ENCODE measurements at regions not wholly inside any gene's neighbourhood (a gene's known extent, or its start where the extent isn't known, plus 50 kb on each side); places are given as distances from the start of the nearest gene placed in this dataset.
A peak's percentile ranks its signal among the peaks of the same experiment; 100 is the strongest.
"Not testable (repeated sequence)": the region's sequence is repeated elsewhere in the genome, so short reads cannot be mapped to it uniquely, and the experiment has no call there.

DNA sequence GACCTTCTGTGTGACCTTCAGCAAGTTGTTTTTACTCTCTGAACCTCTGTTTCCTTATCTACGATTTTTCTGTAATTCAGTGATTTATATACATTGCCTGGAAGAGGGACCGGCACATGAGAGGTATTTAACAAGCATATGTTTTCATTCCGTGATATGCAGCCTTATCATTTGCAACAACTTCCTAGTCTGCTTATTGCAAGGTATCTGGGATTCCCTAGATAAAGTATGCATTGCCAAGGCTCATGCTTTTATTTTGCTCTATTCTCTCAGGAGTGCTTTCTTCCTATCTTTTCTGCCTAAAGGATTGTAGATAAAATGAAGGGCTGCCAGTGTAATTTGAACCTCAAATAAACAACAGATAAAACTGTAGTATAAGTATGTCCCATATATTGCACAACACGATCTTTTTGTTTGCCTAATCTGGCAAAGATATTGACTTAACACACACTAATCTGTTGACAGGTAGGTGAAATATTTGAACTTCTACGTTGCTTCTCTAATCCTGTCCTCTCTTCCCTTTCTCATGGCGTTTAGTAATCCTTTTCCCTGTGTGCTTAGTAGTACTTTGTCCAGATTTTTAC, 377.2 kb upstream of the TNC start:
- no peak for DNase-seq

DNA sequence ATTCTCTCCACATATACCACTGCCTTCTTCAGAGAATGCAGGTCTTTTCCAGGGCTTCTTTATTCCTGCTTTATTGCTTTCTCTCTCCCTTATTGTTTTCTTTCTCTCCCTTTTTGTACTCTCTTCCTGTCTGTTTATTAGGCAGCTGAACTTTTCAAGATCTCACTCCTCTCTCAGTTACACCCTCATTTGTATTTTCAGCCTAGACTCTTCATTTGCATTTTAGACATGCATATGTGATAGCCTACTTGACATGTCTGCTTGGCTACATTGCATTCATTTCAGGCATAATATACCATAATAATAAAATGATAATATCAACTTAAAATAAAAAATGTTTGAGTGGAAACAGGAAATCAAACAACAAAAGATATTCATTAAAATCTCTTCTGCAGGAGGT, 377.9 kb upstream of the TNC start:
- no peak for DNase-seq

DNA sequence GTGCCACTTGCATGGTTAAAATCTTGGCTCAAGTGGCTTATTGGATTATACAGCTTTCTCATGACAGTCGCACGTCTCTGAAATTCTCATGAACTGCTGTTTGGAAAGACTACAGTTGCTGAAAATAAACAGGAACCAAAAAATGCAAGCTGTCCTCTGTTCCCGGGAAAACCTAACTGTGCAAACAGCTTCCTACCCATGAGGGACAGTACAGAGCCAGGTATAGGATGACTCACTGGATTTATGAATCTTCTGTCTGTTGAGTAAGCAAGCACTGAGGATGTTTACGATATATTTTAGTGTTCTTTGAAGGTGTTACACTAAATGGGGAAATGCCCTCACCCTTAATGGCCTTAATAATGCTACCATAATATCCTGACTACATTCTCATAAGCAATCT, 380.3 kb upstream of the TNC start:
- DNase-seq: no peak

DNA sequence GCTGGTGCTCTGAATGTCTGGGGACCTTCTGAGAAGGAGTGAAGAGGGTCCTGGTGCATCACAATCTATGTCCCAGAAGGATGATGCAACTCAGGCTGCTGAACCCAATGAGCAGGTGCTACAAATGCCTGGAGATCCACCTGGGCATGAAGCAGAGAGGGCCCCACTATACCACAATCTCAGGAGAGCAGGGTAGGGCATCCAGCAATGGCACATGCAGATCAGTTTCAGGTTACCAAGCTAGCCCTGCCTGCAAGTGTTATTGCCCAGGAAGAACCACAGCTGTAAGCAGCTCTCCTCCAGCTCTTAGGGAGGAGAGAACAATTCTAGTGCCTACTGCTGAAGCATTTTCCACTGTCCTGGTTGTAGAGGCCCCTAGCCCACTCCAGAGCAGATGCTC, 389.2 kb upstream of the TNC start:
- no peak for DNase-seq

DNA sequence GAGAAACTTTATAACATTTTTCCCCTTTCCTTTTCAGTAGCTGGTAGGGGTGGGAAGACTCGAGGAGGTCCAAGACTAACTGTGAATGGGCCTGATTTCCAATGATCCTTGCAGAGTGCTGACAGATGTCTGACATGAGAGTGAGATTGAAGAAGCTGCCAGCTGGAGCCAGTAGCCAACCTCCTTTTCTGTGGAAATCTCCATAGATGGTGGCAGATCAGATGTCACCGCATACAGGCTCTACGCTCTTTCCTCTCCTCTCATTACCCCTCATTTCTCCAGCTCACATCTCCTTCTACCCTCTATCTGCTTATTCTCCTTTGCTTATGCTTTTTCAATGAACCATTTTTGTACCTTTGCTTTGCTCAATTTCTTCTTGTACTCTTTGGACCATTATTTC, 395.2 kb upstream of the TNC start:
- DNase-seq: no peak

DNA sequence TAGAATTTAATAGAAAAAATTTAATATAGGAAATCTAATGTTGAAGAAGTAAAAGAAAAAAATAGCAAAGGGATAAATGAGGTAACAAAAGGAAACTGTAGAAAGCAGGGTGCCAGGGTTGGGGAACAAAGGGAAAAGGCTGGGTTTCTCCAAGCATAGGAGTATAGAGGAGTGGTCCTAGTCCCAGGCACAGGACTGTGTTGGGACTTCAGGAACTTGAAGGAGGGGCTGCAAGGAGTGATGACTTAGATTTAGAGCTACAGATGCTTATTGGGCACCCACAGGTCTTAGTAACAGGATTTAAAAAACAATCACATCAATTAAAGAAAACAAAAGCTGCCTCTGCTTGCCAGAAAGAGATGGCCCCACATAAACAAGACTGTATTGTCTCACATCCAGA, 396.5 kb upstream of the TNC start:
- no peak for DNase-seq

DNA sequence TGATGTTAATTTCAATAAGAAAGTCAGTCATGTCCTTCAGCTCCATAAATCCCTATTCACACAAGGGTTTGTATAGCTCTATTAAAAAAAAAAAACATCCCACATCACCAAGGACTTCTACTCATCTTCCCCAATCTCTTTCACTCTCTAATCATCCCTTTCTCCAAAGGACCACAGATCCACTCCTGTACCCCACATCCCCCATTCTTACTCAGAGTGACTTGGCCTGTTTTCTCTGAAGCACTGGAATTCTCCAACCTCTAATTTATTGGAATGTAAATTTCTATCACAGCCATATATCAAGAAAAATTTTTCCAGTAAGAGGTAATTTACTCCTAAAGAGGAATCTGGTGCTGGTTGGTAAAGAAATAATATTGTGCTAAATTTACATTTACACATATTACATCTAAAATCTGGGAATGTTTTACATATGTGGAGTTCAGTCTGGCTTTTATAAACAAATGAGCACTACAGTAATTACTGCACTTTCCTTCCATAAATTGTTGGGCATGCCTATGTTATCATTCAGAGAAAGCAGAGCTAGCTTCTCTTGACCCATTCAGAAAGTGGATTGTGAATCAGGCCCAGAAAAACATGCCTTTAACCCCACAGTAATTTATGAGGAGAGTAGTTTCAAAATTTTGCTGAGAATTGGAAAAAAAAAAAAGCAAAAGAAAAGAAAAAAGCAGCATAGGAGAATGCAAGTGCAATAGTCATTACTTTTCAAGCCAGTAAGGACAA, 399.5 kb upstream of the TNC start:
- DNase-seq: no peak

DNA sequence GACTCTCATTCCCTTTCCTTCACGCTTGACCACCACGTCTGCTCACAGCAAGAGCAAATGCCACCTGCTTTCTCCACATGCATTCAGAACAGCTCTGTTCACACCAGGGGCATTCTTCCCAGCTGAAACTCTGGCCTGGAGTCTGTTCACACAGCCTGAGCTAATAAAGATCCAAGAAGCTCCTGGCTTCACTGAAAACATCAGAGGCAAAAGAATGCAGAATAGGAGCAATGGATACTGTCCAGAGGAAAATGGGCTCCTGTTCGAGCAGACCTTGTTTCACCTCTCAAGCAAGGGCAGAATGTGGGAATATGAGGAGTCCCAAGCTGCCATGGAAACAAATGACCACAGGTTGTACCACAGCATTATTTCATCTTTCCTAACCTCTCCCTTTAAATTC, 402.7 kb upstream of the TNC start:
- DNase-seq: no peak

DNA sequence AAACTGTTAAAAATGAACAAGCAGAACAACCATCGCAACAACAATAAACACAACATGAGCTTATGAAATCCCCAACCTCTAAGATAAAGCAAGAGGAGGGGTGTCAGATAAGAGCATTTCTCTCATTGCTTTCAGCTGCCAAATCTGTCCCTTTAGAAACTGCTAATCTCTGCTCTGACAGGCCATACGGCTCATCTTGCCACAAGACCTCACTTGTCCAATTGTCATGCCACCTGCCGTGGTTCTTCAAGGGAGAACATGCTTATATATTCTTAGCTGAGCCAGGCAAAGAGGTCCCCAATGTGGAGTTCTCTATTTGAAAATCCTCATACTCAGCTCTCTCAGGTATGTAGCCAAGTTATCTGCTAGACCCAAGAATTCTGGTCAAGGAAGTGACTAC, 405.0 kb upstream of the TNC start:
- no peak for DNase-seq

DNA sequence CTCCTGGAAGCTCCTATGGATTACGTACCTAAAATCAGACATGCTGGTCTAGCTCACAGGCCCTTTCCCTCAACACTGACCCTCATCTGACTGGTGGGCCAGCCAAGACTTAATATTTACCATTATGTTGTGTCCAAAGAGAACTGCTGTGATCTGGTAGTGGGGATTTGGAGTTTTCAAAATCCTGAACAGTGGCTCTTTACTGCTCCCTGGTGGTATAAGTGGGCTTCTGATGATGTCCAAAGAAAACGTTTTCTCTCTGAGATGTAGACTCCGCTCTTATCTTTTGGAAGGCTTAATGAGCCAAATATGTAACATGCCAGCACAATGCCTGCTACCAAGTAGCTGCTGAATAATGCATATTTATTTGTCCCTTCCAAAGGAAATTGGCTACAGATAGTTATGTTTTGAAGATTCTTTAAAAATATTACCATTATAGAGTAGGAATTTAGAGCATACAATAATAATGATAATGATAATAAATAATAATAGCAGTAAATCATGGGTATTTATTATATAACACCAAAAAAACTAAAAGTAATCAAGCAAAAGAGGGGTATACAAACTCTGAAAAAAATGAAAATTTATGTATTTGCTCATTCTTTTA, 406.6 kb upstream of the TNC start:
- peak; percentile 24 to 54 for DNase-seq

DNA sequence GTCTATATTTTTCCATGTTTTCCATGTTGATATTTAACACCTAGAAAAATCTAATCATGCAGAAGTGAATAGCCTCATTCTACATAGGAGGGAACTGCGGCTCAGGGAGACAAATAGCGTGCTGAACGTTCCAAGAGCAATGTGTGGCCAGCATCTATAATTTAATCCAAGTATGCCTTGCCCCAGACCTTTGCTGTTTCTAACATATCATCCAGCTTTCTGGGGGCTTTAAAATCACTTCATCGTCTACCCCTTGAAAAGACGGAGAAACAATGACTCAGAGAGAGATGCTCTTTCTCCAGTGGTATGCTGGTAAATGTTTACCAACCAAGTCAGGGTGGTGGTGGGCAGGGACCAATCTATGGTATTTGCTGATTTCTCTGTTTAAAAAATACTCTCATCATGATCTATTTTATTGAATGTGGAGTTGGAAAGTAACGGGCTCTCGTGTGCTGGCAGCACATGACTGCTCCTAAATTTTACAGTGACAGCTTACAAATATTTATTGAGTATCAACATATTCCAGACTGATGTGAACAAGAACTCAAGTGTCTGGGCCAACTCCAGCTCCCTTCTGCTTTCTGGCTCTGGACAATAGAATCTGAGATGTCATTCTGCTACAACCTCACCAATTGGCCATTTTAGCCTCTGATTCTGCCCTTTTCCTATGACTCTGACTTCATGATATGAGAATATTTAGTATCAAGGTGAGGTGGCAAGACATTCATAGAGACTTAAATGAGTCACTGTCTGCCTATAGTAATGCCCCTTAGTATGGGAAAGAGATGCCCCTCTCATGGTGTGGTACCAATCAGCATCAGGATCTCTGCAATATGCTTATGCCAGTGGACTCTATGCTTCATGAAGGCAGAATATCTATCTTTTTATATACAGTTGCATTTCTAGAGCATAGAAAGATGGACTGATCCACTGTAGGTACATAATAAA, 407.4 kb upstream of the TNC start:
- no peak for DNase-seq

DNA sequence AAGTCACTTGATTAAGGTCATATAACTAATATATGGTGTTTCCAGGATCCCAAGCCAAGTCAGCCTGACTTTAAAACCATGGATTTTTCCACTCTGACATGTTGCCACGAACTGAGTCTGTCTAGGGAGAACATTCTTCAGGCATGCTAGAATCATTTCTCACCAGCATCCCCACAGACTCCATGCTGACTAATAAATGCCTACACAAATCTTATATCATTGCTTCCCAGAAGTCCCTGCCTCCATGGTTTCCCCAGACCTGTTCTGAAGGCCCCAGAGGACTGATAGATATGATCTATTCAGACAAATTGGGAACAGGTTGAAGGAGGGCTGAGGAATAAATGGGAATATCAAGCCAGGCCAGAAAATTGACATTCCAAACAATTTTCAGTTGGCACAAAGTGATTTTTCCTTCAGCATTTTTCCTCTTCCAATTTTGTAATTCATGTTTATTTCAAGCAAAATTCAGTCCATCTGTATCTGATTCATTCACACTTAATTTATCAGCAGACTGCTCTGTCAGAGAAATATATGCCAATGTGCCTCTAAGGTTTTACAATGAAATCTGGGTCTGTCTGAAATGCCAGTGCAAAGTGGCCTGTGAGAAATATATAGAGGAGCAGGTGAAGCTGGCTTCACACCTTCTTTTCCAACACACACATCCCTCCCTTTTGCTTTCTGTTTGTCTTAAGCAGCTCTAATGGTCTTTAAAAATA, 413.6 kb upstream of the TNC start:
- DNase-seq: no peak

DNA sequence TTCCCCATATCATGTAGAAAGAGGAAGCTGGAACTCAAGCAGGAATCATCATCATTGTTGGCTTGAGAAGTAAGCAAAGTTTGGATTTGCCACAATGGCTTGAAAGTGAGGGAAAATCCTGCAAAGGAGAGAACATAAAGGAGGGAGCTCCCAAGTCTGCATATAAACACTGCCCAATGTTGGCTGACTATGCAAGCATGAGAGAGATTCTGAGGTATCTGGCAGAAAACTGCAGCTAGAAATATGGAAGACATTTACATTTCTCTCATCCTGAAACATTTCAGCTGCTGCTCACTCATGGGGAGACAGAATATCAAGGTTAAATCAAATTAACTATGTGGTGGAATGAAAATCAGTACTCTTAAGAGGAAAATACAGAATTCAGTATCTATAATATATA, 415.6 kb upstream of the TNC start:
- no peak for DNase-seq

DNA sequence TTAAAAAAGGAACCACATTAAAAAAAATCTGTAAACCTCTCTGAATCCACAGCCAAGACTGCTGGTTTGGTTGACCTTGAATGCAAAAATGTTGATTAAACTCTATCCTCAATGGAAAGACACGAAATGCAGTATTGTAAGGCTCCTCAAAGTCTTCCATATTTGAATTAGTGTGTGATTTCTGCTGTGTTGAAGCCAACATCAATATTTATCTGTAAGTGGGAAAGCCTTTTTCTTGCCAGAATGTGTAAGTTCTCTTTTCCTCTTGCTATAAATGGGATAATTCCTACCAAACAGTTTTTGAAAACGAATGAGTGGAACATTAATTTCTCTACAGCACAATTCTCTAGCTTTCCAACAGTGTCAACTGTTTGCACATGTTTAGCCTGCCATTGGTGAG, 422.1 kb upstream of the TNC start:
- no peak for DNase-seq

DNA sequence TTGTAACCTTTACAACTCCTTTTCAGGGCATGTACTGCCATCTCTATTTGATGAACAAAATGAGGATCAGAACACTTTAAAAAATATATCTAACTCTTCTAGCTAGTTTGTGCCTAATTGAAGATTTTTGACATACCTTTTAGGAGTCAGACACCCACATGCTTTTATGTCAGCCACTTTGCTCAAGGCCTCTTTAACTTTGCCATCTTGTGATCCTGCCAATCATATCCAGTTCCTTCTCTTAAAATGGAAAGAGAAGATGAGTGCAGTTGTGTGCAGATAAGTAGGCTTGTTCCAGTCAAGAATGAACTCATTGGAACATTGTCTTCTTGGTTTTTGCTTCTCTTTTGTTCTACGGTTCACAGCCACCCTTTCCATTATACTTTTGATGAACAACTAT, 425.6 kb upstream of the TNC start:
- DNase-seq: no peak

DNA sequence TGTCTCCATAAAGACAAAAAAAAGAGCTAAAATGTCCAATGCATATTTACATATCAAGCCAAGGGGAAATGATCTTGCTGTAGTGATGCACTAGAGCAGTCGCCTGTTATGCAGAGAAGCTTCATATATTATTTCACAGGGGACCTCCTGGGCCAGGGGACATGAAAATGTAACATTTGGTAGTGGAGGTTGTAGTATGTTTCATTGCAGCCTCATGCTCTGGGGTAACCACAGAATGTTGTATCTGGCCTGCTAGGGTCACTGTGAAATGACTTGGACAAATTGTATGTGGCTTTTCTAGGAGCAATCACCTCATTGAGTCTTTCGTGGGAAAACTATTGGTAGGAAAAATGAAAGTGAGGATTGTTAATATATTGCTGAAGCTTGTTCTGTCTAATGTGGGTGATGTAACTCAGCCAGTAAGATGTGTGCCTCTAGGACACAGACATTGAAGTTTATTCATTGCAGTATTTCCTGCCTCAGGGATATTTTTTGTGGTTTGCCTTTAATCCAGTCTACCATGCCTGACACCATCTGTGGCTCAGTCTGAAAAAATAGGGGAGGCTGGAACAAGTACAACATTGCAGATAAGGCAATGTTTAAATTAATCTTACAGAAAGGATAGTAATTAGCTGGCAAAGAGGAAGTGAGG, 430.8 kb upstream of the TNC start:
- DNase-seq: no peak

DNA sequence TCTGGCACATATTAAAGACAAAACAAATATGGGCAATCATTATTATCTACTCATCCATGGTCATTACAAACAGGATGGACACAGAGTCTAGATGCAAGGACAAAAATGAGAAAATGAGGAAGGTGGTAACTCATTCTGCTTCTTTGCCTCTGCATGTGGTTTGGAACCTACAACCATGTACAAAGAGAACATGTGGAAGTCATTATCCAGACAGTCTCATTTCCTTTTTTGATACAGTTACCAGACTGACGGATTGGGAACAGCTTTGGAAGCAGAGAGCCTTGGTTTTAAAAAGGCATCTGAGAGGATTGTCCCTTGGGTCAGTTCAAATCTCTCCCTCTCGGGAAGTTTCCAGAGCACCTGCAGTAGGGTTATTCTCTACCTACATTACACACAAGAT, 433.4 kb upstream of the TNC start:
- DNase-seq: no peak

DNA sequence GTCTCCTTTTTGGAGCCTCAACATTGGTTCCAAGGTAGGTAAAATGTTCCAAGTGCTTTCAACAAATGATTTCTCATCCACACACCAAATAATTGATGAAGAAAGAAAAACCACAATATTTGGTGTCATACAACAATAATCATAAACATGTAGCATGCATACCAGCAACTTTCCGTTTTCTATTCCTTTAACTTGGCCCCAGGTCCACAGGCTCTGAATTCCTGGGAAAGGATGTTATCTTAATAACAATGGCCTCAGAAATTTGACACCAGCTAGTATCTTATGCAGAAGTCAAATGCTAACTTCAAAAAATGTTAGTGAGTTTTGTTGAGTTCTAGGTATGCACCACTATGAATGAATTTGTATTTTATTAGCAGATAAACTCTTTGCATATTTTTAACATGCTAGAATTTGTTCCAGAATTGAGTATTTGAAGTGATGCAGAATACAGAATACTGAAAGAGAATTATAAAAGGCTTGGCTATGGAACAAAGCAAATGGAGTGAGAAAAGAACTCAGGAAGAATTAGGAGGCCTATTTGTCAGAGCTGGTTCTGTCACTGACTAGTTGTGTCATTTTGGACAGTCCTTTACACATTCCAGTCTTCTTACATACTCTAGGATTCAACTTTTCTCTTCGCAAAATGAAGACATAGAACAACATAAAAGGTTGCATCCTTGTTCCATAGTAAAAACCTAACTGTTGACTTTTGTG, 435.3 kb upstream of the TNC start:
- DNase-seq: no peak

DNA sequence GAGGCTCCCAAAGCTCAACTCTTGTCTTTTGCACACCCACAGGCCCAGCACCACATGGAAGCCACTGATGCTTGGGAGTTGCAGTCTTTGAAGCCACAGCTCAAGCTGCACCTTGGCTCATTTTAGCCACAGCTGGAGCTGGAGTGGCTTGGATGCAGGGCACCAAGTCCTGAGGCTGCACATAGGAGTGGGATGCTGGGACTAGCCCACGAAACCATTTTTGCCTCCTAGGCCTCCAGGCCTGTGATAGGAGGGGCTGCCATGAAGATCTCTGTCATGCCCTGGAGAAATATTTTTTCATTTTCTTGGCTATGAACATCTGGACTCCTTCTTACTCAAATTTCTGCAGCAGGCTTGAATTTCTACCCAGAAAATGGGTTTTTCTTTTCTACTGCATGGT, 438.5 kb upstream of the TNC start:
- no peak for DNase-seq

DNA sequence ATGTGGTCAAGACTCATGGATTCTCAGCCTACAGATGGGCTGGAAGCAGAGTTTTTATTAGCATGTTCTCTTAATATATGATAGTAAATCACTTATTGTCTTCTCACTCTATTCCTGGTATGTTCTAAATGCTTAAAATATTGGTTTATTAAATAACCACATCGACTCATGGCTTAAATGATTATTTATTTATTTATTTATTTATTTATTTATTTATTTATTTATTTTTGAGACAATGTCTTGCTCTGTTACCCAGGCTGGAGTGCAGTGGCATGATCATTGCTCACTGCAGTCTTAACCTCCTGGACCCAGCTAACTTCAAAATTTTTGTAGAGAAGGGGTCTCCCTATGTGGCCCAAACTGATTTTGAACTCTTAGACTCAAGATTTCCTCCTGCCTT, 457.2 kb upstream of the TNC start:
- no peak for DNase-seq

DNA sequence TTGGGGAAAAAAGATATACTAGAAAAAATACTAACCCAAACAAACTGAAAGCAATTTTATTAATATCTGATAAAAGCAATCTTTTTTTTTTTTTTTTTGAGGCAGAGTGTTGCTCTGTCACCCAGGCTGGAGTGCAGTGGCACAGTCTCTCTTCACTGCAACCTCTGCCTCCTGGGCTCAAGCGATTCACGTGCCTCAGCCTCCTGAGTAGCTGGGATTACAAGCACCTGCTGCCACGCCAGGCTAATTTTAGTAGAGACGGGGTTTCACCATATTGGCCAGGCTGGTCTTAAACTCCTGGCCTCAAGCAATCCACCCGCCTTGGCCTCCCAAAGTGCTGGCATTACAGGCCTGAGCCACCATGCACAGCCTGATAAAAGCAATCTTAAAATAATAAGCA, 467.5 kb upstream of the TNC start:
- DNase-seq: not testable (repeated sequence)

DNA sequence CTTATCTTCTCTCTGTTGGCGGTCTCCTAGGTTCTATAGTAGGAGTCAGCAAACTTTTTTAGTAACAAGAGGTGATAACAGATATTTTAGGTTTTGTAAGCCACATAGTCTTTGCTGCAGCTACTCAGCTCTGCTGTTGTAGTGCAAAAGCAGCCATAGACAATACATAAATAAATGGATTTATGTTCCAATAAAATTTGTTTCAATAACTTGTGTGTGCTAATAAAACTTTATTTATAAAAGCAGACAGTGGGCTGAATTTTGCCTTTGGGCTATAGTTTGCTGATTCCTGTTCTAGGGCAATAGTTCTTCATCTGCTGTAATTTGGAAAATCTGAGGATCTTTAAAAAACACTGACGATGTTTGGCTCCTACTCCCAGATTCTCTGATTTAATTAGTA, 469.4 kb upstream of the TNC start:
- DNase-seq: no peak
